GM19395 (cell line): ENCODE measurements at regions not wholly inside any gene's neighbourhood (a gene's known extent, or its start where the extent isn't known, plus 50 kb on each side); places are given as distances from the start of the nearest gene placed in this dataset.
"Not testable (repeated sequence)": the region's sequence is repeated elsewhere in the genome, so short reads cannot be mapped to it uniquely, and the experiment has no call there.

Source experiments
- ATAC-seq: cut with Tn5 transposase; IDR thresholded peaks from one replicate; pipeline ENCODE4 v1.9.1; 2021; ENCODE audit warnings: mild to moderate bottlenecking, moderate library complexity; ENCODE audit not compliant: unreplicated experiment

DNA sequence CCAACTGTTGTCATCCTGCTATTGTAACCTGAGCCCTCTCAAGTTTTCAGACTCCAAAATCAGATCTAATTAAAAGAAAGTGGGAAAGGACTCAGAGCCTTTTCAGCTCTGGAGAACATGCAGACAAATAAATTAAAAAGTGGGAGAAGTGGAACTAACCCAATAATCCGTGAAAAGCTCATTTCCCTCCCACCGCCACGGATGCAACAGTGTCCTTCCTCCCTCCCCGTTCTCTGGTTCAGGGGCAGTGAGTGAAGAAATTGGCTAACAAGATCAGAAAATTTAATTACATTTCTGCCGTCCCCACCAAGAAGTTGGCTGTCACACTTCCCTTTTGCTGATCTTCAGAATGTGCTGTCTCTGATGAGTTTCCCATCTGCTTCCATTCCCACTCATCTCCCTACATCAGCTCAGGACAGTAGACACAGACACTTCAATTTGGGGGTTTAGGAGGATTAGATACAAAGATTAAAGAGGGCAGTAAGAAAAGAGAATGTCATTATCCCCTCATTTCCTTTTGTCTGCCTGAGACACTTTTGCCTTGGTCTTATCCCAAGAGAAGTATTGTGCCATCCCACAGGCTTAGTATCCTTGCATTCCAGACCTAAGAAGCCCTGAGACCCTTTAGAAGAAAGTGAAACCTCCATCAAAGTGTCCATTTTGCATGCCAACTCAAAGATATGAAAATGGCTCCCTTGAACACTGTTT lies 335.7 kb upstream of the PPP2R3A start:
- ATAC-seq, result no peak

DNA sequence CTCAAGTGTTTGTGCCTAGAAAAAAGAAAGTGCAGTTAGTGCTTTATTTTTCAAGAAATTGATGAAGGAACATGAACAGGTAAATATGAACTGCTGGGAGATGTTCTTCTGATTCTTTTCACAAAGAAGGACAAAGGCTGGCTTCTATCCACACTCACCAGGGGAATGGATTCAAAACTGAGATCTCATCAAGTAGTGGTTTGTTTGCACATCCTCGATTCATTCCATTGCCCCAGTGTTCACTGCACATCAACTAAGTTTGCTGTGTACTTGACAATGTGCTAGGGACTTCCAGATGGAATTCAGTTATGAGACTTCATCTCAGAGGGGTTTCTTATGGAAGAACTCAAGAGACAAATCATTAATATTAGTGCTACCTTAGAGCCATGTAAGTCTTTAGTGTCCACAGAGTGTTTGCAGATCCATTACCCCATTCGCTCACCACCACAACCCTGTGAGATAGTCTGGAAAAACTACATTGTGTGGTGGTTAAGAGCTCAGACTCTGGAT lies 332.9 kb upstream of the PPP2R3A start:
- no peak for ATAC-seq

DNA sequence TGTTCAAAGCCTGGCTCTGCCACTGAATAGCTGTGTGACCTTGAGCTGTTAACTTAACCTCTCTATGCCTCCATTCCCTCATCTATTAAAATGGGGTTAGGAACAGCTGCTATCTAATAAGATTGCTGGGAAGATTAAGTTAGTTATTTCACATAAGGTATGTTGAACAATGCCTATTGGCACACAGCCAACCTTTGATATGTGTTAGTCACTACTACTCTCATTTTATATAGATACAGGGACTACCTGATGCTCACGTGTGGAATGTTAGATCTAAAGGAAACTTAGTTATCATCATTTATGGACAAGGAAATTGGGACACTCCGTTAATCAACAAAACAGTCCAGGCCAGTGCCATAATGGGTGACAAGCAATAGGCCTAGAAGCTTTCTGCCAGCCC lies 332.4 kb upstream of the PPP2R3A start:
- no peak for ATAC-seq

DNA sequence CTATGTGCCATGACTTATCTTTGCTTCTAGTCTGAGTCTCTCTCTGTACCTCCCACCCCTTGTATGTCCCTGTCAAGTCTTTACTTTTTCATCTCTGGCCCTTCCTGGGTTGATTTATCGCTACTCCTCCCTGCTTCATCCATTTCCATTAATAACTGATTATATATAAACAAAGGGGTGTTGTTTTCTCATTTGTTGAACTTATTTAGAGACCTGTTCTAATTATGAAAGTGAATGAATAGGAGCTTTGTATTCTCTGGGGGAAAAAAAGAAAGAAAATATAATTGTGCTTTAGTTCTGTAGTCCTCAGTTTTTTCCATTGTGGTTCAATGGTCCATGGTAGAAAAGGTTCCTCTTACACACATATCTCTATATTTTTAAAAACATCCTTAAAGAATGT lies 328.9 kb upstream of the PPP2R3A start:
- no peak for ATAC-seq

DNA sequence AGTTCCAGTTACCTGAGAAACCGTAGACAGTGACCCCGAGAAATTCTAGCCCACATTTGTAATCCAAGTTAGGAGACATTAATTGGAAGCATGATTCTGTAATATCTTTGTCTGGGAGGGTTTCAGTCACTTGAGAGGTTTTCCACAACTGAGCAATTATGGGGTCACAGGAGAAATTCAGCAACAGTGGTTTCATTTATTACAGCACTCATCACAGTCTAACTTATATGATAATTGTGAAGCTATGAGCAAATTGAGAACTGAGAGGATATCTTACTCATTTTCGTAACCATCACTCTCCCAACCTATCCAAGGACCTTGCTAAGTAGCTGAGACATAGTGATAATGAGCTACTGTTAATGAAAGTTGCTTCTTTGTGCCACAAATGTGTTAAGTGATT lies 328.5 kb upstream of the PPP2R3A start:
- ATAC-seq, result no peak

DNA sequence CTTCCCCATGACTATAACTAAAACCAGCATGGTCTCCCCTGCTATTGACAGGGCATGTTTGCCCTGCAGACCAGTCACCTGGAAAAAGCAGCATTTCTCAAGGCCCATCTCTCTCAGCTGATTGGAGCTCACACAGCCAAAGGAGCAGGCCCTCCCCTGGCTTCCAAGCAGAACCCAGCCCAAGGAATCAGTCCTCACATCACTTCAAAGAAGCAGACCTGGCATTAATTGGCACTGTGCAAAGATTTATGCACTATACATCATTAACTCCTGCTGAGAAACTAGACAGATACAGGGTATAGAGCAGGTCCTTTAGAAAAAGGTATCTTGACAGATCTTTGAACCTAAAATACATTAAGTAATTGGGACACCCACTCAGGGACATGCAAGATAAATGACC lies 323.8 kb upstream of the PPP2R3A start:
- no peak for ATAC-seq

DNA sequence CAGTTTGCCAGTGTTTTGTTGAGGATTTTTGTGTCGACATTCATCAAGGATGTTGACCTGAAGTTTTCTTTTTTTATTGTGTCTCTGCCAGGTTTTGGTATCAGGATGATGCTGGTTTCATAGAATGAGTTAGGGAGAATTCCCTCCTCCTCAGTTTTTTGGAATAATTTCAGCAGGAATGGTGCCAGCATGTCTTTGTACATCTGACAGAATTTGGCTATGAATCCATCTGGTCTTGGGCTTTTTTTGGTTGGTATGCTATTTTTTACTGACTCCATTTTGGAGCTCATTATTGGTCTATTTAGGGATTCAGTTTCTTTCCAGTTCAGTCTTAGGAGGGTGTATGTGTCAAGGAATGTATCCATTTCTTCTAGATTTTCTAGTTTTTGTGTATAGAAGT lies 320.0 kb upstream of the PPP2R3A start:
- no peak for ATAC-seq

DNA sequence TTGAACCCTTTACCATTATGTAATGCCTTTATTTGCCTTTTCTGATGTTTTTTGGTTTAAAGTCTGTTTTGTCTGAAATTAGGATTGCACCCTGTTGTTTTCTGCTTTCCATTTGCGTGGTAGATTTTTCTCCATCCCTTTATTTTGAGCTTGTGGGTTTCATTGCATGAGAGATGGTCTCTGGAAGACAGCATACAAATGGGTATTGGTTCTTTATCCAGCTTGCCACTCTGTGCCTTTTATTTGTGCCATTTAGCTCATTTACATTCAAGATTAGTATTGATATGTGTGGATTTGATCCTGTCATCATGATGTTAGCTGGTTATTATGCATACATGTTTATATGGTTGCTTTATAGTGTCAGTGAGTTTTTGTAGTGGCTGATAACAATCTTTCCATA lies 318.7 kb upstream of the PPP2R3A start:
- ATAC-seq, result no peak

DNA sequence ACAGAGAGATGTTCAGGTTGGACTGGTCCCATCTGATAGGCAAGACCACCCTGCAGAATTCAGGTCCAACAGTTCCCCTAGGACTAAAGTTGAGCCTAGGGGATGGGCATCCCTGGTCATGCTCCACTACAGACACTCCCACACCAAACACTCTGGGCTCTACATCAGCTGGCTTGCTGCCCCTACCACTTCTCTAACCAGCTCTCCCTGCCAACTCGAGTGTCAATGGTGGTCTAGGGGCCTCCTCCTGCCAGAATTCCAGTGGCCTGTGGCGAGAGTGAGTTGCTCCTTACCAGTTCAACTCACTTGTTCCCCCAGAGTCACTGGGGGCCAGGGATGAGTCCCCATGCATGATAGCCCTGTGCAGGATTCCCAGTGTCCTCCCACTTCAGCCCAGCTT lies 316.2 kb upstream of the PPP2R3A start:
- no peak for ATAC-seq

DNA sequence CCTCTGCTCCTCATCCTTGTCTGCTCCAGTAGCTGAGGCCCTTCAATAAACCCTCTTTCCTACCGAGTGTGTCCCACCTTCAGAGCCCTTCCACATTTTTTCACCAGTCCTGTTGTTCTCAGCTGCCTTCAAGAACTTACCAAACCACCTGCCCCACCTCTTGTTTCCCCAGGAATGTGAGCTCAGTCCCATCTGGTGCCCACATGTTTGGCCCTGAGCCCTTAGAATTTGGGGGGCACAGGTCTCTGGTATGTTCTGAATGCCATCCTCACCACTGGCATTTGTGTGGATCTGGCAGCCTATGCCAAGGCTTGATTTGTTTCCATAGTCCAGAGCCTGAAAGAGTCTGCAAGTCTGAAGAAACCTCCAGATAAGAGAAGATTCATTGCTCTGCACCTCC lies 315.2 kb upstream of the PPP2R3A start:
- no peak for ATAC-seq

DNA sequence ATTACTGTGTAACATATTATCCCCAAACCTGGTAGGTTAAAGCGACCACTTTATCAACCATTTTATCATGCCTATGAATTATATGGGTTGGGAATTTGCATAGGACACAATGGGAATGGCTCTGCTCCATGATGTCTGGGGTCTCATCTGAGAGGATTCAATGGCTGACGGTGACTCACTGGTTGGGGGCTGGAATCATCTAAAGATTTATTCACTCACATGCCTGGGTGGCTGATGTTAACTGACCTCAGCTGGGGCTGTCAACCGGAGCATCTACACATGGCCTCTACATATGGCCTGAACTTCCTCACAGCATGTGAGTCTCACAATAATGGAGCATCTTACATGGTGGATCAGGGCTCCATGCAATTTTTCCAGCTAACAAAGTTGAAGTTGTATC lies 313.1 kb upstream of the PPP2R3A start:
- ATAC-seq, result no peak

DNA sequence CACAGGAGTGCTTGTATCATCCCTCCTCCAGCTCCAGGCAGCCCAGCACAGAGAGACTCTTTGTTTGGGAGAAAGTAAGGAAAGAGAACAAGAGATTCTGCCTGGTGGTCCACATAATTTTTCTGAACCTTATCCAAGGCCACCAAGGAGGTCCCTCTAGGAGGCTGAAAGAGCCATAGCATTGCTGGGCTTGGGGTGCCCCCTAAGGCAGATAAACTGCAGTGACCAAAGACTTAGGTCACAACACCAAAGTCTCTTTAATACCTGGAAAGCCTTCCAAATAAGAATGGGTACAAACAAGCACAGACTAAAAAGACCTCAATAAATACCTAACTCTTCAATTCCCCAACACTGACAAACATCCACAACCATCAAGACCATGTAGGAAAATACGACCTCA lies 310.2 kb upstream of the PPP2R3A start:
- ATAC-seq, result no peak

DNA sequence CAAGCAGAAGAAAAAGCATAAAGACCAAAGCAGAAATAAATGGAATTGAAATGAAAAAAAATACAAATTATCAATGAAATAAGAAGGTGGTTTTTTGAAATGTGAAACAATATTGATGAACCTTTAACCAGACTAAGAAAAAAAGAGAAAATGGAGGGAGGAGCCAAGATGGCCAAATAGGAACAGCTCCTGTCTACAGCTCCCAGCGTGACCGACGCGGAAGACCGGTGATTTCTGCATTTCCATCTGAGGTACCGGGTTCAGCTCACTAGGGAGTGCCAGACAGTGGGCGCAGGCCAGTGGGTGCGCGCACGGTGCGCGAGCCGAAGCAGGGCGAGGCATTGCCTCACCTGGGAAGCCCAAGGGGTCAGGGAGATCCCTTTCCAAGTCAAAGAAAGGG lies 307.1 kb upstream of the PPP2R3A start:
- ATAC-seq, result not testable (repeated sequence)

DNA sequence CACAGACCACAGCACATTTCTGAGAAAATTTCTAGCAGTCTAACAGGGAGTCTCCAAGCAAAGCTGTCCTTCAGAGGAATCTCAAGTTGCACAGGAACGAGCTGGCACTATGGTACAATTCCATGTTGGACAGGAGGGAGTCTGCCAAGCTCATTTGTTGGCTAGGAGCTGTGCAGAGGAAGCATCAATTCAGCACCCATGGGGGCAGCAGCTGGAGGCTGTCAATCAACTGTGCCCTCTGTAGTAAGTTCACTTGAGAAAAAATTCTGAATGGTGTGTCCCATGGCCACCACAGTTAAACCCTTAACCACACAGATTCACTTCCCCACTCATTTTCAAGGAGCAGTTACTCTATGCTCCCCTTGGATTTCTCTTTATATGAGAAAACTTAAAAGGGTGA lies 298.5 kb upstream of the PPP2R3A start:
- ATAC-seq, result no peak

DNA sequence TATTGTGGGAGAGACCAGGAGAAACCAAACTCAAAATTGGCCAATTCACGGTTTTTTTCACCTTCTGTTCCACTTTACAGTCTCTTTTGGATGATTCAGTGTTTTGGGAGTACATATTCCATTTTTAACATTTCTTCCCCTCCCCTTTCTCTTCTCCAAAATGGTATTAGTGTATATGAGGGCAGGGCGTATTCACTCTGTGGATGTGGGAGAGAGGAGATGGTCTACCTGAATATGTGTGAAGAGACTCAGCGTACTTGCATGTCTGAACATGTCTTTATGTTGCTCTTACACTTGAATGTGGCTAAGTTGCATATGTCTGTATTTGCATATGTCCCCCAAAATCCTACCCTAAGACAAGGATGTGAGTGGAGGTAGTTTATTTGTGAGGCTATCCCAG lies 291.0 kb upstream of the PPP2R3A start:
- no peak for ATAC-seq

DNA sequence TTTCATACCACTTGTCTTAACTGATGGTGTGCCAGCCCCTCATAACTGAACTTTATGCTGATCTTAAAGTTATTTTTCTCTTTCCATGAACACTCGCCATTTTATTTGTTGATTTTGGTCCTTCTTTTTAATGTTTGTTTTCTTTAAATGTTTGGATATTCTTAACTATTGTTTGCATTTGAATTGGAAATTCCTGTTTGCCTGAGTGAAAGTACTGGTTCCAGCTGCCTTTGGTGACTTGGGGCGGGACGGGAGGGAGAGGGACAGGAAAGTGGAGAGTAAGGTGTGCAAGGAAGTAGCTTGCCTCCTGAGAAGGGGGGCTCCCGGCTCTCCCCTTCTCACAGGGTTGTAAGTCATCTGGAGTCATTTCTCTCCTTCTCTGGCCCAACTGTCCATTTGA lies 287.1 kb upstream of the PPP2R3A start:
- no peak for ATAC-seq

DNA sequence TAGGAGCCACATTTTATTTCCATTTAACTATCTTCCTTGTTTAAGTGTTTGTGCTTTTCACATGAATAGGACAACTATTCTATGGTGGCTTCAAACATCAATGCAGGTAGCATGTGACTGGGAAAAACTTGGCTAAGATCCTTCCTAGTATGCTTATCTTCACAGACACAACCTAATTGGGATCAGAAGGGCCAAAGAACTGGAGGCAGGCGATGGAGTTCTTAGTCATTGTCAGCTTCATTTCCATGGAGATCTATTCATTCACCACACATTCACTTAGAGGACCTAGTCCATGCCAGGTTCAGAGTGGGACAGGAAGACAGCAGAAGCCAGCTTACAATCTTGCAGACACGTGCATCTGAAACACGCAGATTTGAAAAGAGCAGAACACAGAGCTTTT lies 277.5 kb upstream of the PPP2R3A start:
- no peak for ATAC-seq

DNA sequence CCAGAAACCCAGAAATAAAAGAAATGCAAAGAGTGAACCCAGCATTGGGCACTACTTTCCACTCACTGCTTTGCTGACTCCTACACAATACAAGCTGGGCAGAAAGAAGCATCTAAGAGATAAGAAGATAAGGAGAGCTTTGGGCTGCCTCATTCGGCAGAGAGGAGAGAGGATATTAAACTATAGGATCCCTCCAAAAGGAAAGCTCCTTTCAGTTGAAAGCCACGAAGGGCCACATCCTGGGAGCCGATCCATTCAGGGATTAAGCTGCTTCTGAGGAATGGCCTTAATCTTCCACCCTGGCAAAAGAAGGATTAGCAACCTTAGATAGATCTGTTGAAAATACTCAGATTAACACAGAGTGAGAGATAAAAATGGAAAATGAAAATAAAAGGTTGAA lies 274.9 kb upstream of the PPP2R3A start:
- no peak for ATAC-seq

DNA sequence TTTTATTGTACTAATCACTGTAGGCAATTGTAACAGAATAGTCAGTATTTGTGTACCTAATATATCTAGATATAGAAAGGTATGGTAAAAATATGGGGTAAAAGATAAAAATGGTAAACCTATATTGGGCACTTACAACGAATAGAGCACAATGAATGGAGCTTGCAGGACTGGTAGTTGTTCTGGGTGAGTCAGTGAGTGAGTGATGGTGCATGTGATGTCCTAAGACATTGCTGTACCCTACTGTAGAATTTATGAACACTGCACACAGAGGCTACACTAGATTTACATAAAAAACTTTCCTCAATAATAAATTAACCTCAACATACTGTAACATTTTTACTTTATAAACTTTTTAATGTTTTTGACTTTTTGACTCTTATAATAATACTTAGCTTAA lies 274.3 kb upstream of the PPP2R3A start:
- no peak for ATAC-seq

DNA sequence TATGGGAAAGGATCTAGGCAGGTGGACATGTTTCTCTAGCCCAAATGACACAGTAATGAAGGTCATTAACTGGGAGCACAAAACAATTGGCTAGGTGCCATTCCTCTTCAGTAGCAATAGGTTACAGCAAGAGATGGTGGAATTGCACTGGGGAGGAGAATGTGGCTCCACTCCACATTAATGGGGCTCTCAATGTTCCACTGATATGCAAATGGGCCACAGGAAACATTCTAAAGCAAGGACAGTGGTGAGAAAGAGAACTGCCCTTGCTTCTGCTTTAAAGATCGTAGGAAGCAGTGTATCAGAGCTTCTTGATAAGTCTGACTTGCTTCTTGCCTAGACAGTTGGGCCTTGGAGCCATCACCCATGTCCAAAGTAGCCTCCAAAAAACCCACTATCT lies 271.4 kb upstream of the PPP2R3A start:
- no peak for ATAC-seq

DNA sequence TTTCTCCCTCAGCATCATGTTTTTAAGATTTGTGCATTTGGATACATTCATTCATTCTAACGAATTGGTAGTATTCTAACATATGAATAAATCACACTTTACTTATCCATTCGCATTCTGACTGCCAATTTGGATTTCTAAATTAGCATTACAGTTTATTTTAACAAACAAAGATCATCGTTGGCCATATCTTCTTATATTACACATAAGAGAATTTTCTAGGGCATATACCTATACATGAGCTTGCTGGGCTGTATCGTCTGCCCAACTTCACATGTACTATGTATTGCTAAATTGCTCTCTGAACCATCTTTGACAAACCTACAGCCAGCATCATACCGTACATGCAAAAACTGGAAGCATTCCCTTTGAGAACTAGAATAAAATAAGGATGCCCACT lies 265.8 kb upstream of the PPP2R3A start:
- ATAC-seq, result no peak

DNA sequence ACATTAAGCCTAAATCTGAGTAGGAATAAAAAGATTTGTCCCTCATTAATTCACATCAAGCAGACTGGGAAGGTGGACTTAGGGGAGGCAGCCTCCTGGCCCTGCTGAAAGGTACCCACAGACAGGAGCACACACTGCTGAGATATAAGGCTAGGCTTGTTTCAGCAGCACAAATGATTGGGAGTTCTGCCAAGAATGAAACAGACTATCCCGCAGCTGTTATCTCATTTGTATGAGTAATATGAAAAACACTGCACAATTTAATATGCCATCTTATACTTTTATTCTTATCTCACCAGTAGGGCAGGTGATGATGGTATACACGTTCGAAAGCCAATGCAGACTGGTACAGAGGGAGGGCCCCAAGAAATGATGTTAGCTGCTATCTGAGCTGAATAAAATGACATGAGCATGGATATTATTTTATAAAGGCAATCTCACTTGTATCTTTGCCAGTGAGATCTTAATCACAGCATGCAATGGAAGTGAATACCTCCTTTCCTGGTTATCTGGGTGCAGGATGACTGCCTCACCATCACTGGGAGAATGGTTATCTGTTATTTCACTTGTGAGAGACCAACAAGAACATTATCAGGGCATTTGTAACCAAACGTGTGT lies 258.7 kb upstream of the PPP2R3A start:
- no peak for ATAC-seq

DNA sequence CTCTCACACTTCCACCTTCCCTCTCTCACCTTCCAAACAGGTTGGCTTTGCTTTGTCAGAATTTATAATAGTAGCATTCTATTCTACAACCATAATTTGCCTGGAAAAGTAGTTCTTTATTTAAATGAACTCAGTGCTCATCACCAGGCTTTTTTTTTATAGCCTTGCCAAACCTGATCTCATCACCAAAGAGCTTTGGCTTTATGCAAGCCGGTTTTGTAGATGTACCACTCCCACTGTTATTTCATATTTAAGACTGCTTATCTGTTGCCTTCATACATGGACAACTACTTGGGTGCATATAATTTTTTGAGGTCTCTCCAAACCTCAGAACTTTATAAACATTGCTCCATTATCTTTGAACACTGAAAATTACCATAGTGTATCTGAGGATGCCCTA lies 246.1 kb upstream of the PPP2R3A start:
- no peak for ATAC-seq
